DOHH2 (cell line): ENCODE measurements at regions not wholly inside any gene's neighbourhood (a gene's known extent, or its start where the extent isn't known, plus 50 kb on each side); places are given as distances from the start of the nearest gene placed in this dataset.

Experiments used
- CTCF ChIP-seq: fragments of 200-600 bp; sonication (generic); IDR thresholded peaks from one replicate; pipeline ENCODE4 v1.5.1; 2014; ENCODE audit warnings: antibody characterized with exemption, mild to moderate bottlenecking, low read depth, low read length; ENCODE audit not compliant: poor library complexity, severe bottlenecking
- EZH2phosphoT487 ChIP-seq: fragments of 200-600 bp; sonication (generic); IDR thresholded peaks from 2 replicates; pipeline ENCODE4 v1.6.1; 2017; ENCODE audit warnings: borderline replicate concordance, mild to moderate bottlenecking, antibody characterized with exemption, low read length, moderate library complexity, mixed read lengths

GRCh38 chr15:60212536-60212935 is 185.2 kb downstream of the ANXA2 start:
- TF ChIP-seq CTCF: no peak
- no peak for TF ChIP-seq EZH2phosphoT487
